HFF-Myc (cell line): ENCODE measurements at regions not wholly inside any gene's neighbourhood (a gene's known extent, or its start where the extent isn't known, plus 50 kb on each side); places are given as distances from the start of the nearest gene placed in this dataset.
"Not testable (repeated sequence)": the region's sequence is repeated elsewhere in the genome, so short reads cannot be mapped to it uniquely, and the experiment has no call there.

Experiments used
- DNase-seq: peaks from one replicate; pipeline ENCODE4 v3.0.0-alpha.2; 2011; ENCODE audit warnings: low read depth; ENCODE audit errors: extremely low read depth
- H3K4me3 ChIP-seq: replicated peaks from 2 replicates; pipeline ENCODE4 v1.5.1; 2011; ENCODE audit warnings: low read depth, mild to moderate bottlenecking, control low read depth, low read length
- CTCF ChIP-seq: IDR thresholded peaks from 2 replicates; pipeline ENCODE4 v1.5.1; 2012; ENCODE audit warnings: mild to moderate bottlenecking, low read depth, low read length, control low read depth; ENCODE audit errors: missing control alignments

- H3K4me3 ChIP-seq, result no peak overlapping the region
- TF ChIP-seq CTCF, result no peak
- DNase-seq, result no peak
These were observed 561.4 kb downstream of the MATN1 start for GRCh38 chr1:30161953-30162352.

GRCh38 chr1:30160999-30161689 lies 562.2 kb downstream of the MATN1 start:
- no peak for DNase-seq
- H3K4me3 ChIP-seq, result no peak overlapping the region
- no peak for TF ChIP-seq CTCF

GRCh38 chr1:30159015-30159414 lies 564.4 kb downstream of the MATN1 start:
- TF ChIP-seq CTCF, result no peak
- H3K4me3 ChIP-seq, result no peak overlapping the region
- DNase-seq, result no peak

GRCh38 chr1:30155698-30156097 lies 567.7 kb downstream of the MATN1 start:
- DNase-seq, H3K4me3 ChIP-seq: not testable (repeated sequence)

GRCh38 chr1:30155253-30155652 lies 568.1 kb downstream of the MATN1 start:
- not testable (repeated sequence) for DNase-seq, H3K4me3 ChIP-seq

GRCh38 chr1:30153743-30154449 lies 569.5 kb downstream of the MATN1 start:
- TF ChIP-seq CTCF, result no peak
- DNase-seq, result no peak
- no peak overlapping the region for H3K4me3 ChIP-seq

GRCh38 chr1:30151826-30152225 lies 571.6 kb downstream of the MATN1 start:
- no peak overlapping the region for H3K4me3 ChIP-seq
- DNase-seq, result no peak
- TF ChIP-seq CTCF, result no peak

GRCh38 chr1:30151119-30151518 lies 572.3 kb downstream of the MATN1 start:
- TF ChIP-seq CTCF, result no peak
- H3K4me3 ChIP-seq, result no peak overlapping the region
- no peak for DNase-seq
